Gastrocnemius medialis (tissue), 4 donors: ENCODE measurements at regions not wholly inside any gene's neighbourhood (a gene's known extent, or its start where the extent isn't known, plus 50 kb on each side); places are given as distances from the start of the nearest gene placed in this dataset.

Experiments
- CTCF ChIP-seq, 5 experiments: fragments of 450-650 bp in 3 of 5; fragments of 200-600 bp in 2 of 5; sonication (generic) in 2 of 5; IDR thresholded peaks in 4 of 5; conservative IDR thresholded peaks in 1 of 5; 1 replicate in 4 of 5; 2 replicates in 1 of 5; pipeline ENCODE4 v1.5.1; 2016 to 2019; ENCODE audit warnings: antibody characterized with exemption in 5 of 5, mild to moderate bottlenecking in 3 of 5, moderate library complexity in 3 of 5
- POLR2A ChIP-seq, 2 donors: fragments of 450-650 bp; IDR thresholded peaks; one replicate each; pipeline ENCODE4 v1.6.1; 2017; ENCODE audit warnings: antibody characterized with exemption in 2 of 2, mild to moderate bottlenecking in 2 of 2, moderate library complexity in 2 of 2

DNA sequence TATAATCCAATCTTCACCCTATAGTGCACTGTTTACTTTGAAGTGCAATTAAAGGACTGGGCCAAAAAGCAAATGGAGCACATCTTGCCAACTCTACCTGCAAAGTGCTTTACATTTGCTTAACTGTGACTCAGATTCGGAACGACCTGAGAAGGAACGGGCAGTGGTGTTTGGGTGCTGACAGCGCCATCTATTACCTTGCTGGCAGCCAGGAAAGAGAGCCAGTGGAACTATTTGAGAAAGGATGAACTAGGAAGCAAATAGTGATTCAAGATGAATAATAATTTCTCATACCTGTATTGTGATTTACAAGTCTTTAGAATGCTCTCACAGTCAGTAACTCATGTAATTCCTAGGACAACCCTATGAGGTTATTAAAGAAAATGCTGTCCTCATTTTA lies 312.9 kb downstream of the PDCD6IP start:
- no peak for TF ChIP-seq POLR2A (IDR thresholded peaks at IDR 0.05)
- TF ChIP-seq CTCF (IDR thresholded peaks at IDR 0.05 in 4 of 5, conservative IDR thresholded peaks at IDR 0.05 in 1 of 5): no peak
